C4-2B (cell line): ENCODE measurements at regions not wholly inside any gene's neighbourhood (a gene's known extent, or its start where the extent isn't known, plus 50 kb on each side); places are given as distances from the start of the nearest gene placed in this dataset.

Experiments
- ZFX ChIP-seq: fragments of 450-650 bp; IDR thresholded peaks from 2 replicates; pipeline ENCODE4 v1.6.1; 2017
- TF ChIP-seq, protein P1 (sequence below): fragments of 450-650 bp; conservative IDR thresholded peaks from 2 replicates; pipeline ENCODE4 v1.5.1; 2017; ENCODE audit warnings: mild to moderate bottlenecking

DNA sequence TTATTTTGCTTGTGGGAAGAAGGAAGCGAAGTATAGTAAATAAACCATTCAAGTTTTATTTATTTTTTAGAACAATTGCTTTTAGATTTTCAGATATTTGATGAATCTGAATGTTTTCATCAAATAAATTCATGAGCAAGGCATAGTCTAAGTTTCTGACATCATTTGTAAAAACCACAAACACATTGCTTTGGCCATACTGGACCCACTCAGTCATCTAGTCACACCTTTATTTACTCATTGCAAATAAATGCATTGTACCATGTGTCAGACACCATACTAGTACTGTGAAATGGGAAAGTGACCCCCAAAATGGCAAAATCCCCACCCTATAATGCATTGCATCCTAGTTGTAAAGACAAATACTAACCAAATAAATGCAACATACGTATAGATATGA, 449.1 kb upstream of the SMIM31 start:
- TF ChIP-seq, protein P1, sequence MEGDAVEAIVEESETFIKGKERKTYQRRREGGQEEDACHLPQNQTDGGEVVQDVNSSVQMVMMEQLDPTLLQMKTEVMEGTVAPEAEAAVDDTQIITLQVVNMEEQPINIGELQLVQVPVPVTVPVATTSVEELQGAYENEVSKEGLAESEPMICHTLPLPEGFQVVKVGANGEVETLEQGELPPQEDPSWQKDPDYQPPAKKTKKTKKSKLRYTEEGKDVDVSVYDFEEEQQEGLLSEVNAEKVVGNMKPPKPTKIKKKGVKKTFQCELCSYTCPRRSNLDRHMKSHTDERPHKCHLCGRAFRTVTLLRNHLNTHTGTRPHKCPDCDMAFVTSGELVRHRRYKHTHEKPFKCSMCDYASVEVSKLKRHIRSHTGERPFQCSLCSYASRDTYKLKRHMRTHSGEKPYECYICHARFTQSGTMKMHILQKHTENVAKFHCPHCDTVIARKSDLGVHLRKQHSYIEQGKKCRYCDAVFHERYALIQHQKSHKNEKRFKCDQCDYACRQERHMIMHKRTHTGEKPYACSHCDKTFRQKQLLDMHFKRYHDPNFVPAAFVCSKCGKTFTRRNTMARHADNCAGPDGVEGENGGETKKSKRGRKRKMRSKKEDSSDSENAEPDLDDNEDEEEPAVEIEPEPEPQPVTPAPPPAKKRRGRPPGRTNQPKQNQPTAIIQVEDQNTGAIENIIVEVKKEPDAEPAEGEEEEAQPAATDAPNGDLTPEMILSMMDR, result no peak
- TF ChIP-seq ZFX, result no peak
